SK-N-SH treated with all-trans-retinoic acid at 6 μM for 48 hours (cell line): ENCODE measurements at regions not wholly inside any gene's neighbourhood (a gene's known extent, or its start where the extent isn't known, plus 50 kb on each side); places are given as distances from the start of the nearest gene placed in this dataset.
"Not testable (repeated sequence)": the region's sequence is repeated elsewhere in the genome, so short reads cannot be mapped to it uniquely, and the experiment has no call there.

Source experiments
- ATAC-seq: fragments of 200-7000 bp; cut with Tn5 transposase; 3 replicates; pipeline ENCODE4 v1.9.1; 2020; ENCODE audit warnings: mild to moderate bottlenecking, moderate library complexity
- ARNTL ChIP-seq: fragments of 450-650 bp; formaldehyde crosslinking; IDR thresholded peaks from 2 replicates; pipeline ENCODE4 v1.5.0; 2020; ENCODE audit warnings: low read depth, mild to moderate bottlenecking, moderate library complexity, borderline replicate concordance
- BACH2 ChIP-seq: fragments of 250-450 bp; sonication (Bioruptor Pico); IDR thresholded peaks from 2 replicates; pipeline ENCODE4 v1.9.0; 2021; ENCODE audit warnings: mild to moderate bottlenecking, borderline replicate concordance
- CSDC2 ChIP-seq: fragments of 250-450 bp; sonication (Bioruptor Pico); IDR thresholded peaks from 2 replicates; pipeline ENCODE4 v1.5.0; 2020; ENCODE audit warnings: mild to moderate bottlenecking, moderate library complexity
- GLIS3 ChIP-seq: fragments of 250-450 bp; sonication (Bioruptor Pico); IDR thresholded peaks from 2 replicates; pipeline ENCODE4 v1.5.0; 2020; ENCODE audit warnings: mild to moderate bottlenecking, moderate library complexity
- OSR1 ChIP-seq: fragments of 250-450 bp; sonication (Bioruptor Pico); IDR thresholded peaks from 2 replicates; pipeline ENCODE4 v1.8.0; 2022; ENCODE audit warnings: moderate library complexity, mild to moderate bottlenecking, inconsistent platforms
- PPARA ChIP-seq: fragments of 250-450 bp; sonication (Bioruptor Pico); IDR thresholded peaks from 2 replicates; pipeline ENCODE4 v1.5.0; 2020; ENCODE audit warnings: mild to moderate bottlenecking, borderline replicate concordance
- RARB ChIP-seq: fragments of 250-450 bp; sonication (Bioruptor Pico); IDR thresholded peaks from 2 replicates; pipeline ENCODE4 v1.8.0; 2021; ENCODE audit warnings: mild to moderate bottlenecking, moderate library complexity
- SNAI2 ChIP-seq: fragments of 250-450 bp; sonication (Bioruptor Pico); IDR thresholded peaks from 2 replicates; pipeline ENCODE4 v1.5.0; 2020; ENCODE audit warnings: mild to moderate bottlenecking, moderate library complexity
- TCF4 ChIP-seq: fragments of 250-450 bp; sonication (Bioruptor Pico); IDR thresholded peaks from 2 replicates; pipeline ENCODE4 v1.8.0; 2021; ENCODE audit warnings: mild to moderate bottlenecking, moderate library complexity, borderline replicate concordance
- ZFP3 ChIP-seq: fragments of 250-450 bp; sonication (Bioruptor Pico); IDR thresholded peaks from 2 replicates; pipeline ENCODE4 v1.5.0; 2020; ENCODE audit warnings: mild to moderate bottlenecking, moderate library complexity
- ZFP30 ChIP-seq: fragments of 450-650 bp; formaldehyde crosslinking; IDR thresholded peaks from 2 replicates; pipeline ENCODE4 v1.5.0; 2022; ENCODE audit warnings: mild to moderate bottlenecking, moderate library complexity
- ZNF565 ChIP-seq: fragments of 450-650 bp; formaldehyde crosslinking; conservative IDR thresholded peaks from 2 replicates; pipeline ENCODE4 v1.5.0; 2020; ENCODE audit warnings: low read depth, mild to moderate bottlenecking, moderate library complexity
- ZNF70 ChIP-seq: fragments of 450-650 bp; formaldehyde crosslinking; IDR thresholded peaks from 2 replicates; pipeline ENCODE4 v1.5.0; 2020; ENCODE audit warnings: mild to moderate bottlenecking, moderate library complexity
- ZNF8 ChIP-seq: fragments of 450-650 bp; formaldehyde crosslinking; IDR thresholded peaks from 2 replicates; pipeline ENCODE4 v1.5.0; 2020; ENCODE audit warnings: mild to moderate bottlenecking, moderate library complexity
- TF ChIP-seq, protein P1 (sequence below): fragments of 250-450 bp; sonication (Bioruptor Pico); IDR thresholded peaks from 2 replicates; pipeline ENCODE4 v1.8.0; 2021; ENCODE audit warnings: low read depth, mild to moderate bottlenecking, moderate library complexity, borderline replicate concordance
- TF ChIP-seq, protein P2 (sequence below): fragments of 250-450 bp; sonication (Bioruptor Pico); IDR thresholded peaks from 2 replicates; pipeline ENCODE4 v1.8.0; 2020; ENCODE audit warnings: mild to moderate bottlenecking, moderate library complexity, borderline replicate concordance
- TF ChIP-seq, protein P3 (sequence below): fragments of 250-450 bp; sonication (Bioruptor Pico); IDR thresholded peaks from 2 replicates; pipeline ENCODE4 v1.5.1; 2020; ENCODE audit warnings: low read depth, mild to moderate bottlenecking, moderate library complexity
- TF ChIP-seq, protein P4 (sequence below): fragments of 250-450 bp; sonication (Bioruptor Pico); IDR thresholded peaks from 2 replicates; pipeline ENCODE4 v1.5.0; 2020; ENCODE audit warnings: mild to moderate bottlenecking, moderate library complexity

DNA sequence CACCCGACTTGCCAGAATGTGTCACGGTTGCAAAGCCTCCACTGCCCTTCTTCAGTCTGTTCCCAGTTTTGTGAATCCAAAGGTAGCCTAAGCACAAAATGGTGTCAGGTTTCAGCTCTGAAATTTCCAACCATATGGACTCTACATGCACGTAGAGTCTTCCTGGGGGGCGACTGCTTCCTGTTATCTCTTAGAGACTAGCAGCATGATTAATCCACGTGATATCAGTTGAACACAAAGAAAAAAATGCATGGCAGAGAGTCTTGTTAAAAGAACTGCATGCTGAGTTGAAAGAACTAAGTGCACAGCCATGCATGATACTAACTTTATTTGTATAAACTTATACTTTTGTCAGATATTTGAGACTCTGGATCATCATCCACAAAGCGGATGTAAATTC lies 404.4 kb downstream of the SOCS6 start (continued):
- TF ChIP-seq, protein P1, sequence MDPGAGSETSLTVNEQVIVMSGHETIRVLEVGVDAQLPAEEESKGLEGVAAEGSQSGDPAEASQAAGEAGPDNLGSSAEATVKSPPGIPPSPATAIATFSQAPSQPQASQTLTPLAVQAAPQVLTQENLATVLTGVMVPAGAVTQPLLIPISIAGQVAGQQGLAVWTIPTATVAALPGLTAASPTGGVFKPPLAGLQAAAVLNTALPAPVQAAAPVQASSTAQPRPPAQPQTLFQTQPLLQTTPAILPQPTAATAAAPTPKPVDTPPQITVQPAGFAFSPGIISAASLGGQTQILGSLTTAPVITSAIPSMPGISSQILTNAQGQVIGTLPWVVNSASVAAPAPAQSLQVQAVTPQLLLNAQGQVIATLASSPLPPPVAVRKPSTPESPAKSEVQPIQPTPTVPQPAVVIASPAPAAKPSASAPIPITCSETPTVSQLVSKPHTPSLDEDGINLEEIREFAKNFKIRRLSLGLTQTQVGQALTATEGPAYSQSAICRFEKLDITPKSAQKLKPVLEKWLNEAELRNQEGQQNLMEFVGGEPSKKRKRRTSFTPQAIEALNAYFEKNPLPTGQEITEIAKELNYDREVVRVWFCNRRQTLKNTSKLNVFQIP (CRISPR knock-in tag) = no peak
- TF ChIP-seq TCF4 (CRISPR knock-in tag) (no peak), SNAI2 (CRISPR knock-in tag) (no peak), ZFP3 (CRISPR knock-in tag) (no peak), BACH2 (no peak)

DNA sequence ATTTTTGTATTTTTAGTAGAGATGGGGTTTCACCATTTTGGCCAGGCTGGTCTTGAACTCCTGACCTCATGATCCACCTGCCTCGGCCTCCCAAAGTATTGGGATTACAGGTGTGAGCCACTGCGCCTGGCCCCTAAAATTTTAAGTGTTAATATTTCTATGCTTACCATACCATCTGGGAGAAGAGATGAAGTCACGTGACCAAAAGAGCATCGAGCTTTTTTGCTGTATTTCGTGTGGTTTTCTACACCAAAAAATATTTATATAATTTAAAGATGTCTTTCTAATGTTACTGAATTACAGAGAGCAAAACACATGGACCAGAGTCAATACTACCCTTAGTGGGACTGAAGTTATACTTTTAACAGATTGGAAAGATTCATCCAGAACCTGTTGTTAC lies 400.9 kb downstream of the SOCS6 start:
- ATAC-seq = not testable (repeated sequence)

DNA sequence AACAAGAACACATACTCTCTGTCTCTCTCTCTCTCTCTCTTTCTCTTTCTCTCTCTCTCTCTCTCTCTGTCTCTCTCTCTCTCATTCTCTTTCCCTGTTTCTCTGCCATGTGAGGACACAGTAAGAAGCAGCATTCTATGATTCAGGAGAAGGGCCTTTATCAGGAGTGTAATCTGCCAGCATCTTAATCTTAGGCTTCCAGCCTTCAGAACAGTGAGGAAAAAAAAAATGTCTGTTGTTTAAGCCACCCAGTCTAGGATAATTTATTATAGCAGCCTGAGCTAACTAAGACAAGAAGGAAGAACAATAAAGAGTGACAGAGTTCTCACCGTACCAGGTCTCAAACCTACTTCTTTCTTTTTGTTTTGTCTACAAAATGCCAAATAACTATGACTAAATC lies 399.4 kb downstream of the SOCS6 start:
- no peak for ATAC-seq
- TF ChIP-seq PPARA (CRISPR knock-in tag) (no peak), ZNF8 (CRISPR knock-in tag) (no peak), OSR1 (no peak), TCF4 (CRISPR knock-in tag) (no peak)

DNA sequence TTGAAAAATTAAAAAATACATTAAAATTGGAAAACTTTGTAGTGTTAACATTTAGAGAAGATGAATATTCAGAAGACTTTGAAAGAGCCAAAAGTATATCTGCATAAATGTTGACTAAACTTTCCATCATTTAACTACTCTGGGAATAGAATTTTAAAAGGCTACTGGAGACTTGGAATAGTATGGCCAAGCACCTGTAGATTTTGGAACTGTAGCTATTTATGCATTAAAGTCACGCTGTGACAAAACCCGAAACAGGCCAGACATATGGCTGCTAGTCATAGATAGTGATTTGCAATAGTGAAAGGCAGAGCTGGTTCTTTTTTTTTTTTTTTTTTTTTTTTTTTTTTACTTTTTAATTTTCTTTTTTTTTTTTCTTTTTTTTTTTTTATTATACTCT lies 396.0 kb downstream of the SOCS6 start:
- no peak for ATAC-seq
- TF ChIP-seq ZFP30 (CRISPR knock-in tag) (no peak), ZNF70 (CRISPR knock-in tag) (no peak), ZNF565 (CRISPR knock-in tag) (no peak), ZFP3 (CRISPR knock-in tag) (no peak), OSR1 (no peak), RARB (CRISPR knock-in tag) (no peak), TCF4 (CRISPR knock-in tag) (no peak), BACH2 (no peak), CSDC2 (CRISPR knock-in tag) (no peak), PPARA (CRISPR knock-in tag) (no peak), GLIS3 (CRISPR knock-in tag) (no peak), ARNTL (CRISPR knock-in tag) (no peak)
- TF ChIP-seq, protein P1 (CRISPR knock-in tag) = no peak
- TF ChIP-seq, protein P2, sequence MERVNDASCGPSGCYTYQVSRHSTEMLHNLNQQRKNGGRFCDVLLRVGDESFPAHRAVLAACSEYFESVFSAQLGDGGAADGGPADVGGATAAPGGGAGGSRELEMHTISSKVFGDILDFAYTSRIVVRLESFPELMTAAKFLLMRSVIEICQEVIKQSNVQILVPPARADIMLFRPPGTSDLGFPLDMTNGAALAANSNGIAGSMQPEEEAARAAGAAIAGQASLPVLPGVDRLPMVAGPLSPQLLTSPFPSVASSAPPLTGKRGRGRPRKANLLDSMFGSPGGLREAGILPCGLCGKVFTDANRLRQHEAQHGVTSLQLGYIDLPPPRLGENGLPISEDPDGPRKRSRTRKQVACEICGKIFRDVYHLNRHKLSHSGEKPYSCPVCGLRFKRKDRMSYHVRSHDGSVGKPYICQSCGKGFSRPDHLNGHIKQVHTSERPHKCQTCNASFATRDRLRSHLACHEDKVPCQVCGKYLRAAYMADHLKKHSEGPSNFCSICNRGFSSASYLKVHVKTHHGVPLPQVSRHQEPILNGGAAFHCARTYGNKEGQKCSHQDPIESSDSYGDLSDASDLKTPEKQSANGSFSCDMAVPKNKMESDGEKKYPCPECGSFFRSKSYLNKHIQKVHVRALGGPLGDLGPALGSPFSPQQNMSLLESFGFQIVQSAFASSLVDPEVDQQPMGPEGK (CRISPR knock-in tag) = no peak
- TF ChIP-seq, protein P3, sequence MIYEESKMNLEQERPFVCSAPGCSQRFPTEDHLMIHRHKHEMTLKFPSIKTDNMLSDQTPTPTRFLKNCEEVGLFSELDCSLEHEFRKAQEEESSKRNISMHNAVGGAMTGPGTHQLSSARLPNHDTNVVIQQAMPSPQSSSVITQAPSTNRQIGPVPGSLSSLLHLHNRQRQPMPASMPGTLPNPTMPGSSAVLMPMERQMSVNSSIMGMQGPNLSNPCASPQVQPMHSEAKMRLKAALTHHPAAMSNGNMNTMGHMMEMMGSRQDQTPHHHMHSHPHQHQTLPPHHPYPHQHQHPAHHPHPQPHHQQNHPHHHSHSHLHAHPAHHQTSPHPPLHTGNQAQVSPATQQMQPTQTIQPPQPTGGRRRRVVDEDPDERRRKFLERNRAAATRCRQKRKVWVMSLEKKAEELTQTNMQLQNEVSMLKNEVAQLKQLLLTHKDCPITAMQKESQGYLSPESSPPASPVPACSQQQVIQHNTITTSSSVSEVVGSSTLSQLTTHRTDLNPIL = no peak
- TF ChIP-seq, protein P4, sequence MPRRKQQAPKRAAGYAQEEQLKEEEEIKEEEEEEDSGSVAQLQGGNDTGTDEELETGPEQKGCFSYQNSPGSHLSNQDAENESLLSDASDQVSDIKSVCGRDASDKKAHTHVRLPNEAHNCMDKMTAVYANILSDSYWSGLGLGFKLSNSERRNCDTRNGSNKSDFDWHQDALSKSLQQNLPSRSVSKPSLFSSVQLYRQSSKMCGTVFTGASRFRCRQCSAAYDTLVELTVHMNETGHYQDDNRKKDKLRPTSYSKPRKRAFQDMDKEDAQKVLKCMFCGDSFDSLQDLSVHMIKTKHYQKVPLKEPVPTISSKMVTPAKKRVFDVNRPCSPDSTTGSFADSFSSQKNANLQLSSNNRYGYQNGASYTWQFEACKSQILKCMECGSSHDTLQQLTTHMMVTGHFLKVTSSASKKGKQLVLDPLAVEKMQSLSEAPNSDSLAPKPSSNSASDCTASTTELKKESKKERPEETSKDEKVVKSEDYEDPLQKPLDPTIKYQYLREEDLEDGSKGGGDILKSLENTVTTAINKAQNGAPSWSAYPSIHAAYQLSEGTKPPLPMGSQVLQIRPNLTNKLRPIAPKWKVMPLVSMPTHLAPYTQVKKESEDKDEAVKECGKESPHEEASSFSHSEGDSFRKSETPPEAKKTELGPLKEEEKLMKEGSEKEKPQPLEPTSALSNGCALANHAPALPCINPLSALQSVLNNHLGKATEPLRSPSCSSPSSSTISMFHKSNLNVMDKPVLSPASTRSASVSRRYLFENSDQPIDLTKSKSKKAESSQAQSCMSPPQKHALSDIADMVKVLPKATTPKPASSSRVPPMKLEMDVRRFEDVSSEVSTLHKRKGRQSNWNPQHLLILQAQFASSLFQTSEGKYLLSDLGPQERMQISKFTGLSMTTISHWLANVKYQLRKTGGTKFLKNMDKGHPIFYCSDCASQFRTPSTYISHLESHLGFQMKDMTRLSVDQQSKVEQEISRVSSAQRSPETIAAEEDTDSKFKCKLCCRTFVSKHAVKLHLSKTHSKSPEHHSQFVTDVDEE = no peak

DNA sequence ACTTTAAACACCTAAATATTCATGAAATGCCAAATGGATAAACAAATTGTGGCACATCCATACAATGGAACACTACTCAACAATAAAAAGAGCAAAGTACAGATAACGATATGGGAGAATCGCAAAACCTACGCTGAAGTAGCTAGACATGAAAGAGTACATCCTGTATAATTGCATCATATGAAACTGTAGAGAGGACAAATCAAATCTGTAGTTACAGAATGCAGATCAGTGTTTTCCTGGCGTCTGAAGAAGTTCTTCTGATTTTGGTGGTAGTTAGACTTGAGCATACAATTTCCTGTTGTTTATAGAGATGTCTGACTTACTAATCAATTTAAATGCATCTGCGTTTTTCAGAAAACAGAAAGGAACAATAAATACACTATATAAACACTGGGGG lies 394.4 kb downstream of the SOCS6 start:
- no peak for ATAC-seq
- no peak for TF ChIP-seq ZFP3 (CRISPR knock-in tag)
- TF ChIP-seq ZNF8 (CRISPR knock-in tag) = peak; percentile 65
- TF ChIP-seq, all 23 proteins: peak for 1
